ENCODE measurements at regions not wholly inside any gene's neighbourhood (a gene's known extent, or its start where the extent isn't known, plus 50 kb on each side); places are given as distances from the start of the nearest gene placed in this dataset.
"Not testable (repeated sequence)": the region's sequence is repeated elsewhere in the genome, so short reads cannot be mapped to it uniquely, and the experiment has no call there.

DNA sequence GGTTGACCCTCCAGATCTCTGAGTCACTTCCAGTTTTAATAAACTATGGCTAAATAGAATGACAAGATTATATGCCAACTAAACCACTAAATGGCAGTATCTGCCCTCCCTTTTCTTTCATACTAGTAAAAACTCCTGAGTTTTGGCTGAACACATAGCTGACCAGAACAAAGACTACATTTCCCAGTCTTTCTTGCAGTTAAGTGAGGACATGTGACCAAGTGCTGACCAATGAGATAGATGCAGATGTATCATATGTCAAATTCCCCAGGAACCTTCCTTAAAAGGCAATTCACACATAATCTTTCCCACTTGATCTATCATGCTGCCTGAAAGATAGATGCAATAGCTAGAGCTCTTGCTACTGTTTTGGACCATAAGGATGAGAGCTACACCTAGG, 191.3 kb downstream of the SHOX2 start:
- no peak for DNase-seq
- no peak overlapping the region for H3K4me3 ChIP-seq (ENCODE audit: low read length in 2 of 2)
- intact Hi-C loops (cut with DNase I) = no loop called here
- H3K4me1 ChIP-seq (ENCODE audit: control insufficient read depth in 1 of 2, insufficient read depth in 2 of 2, low read length in 2 of 2) = no peaks in the 10 kb centered on the region
- no peaks in the 10 kb centered on the region for H3K36me3 ChIP-seq (ENCODE audit: control insufficient read depth in 1 of 2, insufficient read depth in 2 of 2, low read length in 1 of 2)
- no peaks in the 10 kb centered on the region for H3K9me3 ChIP-seq (ENCODE audit: control insufficient read depth, low read length)
- ATAC-seq (ENCODE audit: low FRiP score) = no peak
- H3K27ac ChIP-seq (ENCODE audit: low read depth in 1 of 2, low read length in 2 of 2) = no peak overlapping the region
- H3K27me3 ChIP-seq (ENCODE audit: control insufficient read depth in 1 of 2, insufficient read depth in 2 of 2, low read length in 1 of 2) = no peaks in the 10 kb centered on the region

DNA sequence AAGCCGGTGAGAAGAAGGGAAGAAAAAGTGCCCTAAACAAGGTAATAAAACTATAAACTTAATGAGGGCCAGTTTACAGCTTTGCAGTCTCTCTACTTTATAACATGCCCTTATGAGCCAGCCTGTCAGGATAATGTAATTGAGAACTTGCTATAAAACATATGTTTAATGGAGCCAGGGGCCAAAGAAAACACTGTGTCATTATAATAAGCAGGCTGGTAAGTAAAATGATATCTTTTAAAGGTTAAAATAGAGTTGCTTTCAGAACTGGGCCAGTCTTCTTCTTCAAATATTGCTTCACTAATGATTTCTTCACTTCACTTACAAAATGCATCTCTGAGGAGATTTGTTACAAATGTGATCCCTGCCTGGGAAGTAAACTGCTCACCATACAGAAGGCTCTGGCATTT, 192.5 kb downstream of the SHOX2 start:
- H3K27ac ChIP-seq (ENCODE audit: low read depth in 1 of 2, low read length in 2 of 2) = no peak overlapping the region
- intact Hi-C loops (cut with DNase I) = no loop called here
- no peaks in the 10 kb centered on the region for H3K4me1 ChIP-seq (ENCODE audit: control insufficient read depth in 1 of 2, insufficient read depth in 2 of 2, low read length in 2 of 2)
- no peaks in the 10 kb centered on the region for H3K27me3 ChIP-seq (ENCODE audit: control insufficient read depth in 1 of 2, insufficient read depth in 2 of 2, low read length in 1 of 2)
- WGBS, 2 donors = 25 to 38% methylated on average over 1 of the region's 1 CpG
- no peak overlapping the region for H3K4me3 ChIP-seq (ENCODE audit: low read length in 2 of 2)
- no peaks in the 10 kb centered on the region for H3K36me3 ChIP-seq (ENCODE audit: control insufficient read depth in 1 of 2, insufficient read depth in 2 of 2, low read length in 1 of 2)
- ATAC-seq (ENCODE audit: low FRiP score) (peak; percentile 24), DNase-seq (no peak)
- no peaks in the 10 kb centered on the region for H3K9me3 ChIP-seq (ENCODE audit: control insufficient read depth, low read length)

DNA sequence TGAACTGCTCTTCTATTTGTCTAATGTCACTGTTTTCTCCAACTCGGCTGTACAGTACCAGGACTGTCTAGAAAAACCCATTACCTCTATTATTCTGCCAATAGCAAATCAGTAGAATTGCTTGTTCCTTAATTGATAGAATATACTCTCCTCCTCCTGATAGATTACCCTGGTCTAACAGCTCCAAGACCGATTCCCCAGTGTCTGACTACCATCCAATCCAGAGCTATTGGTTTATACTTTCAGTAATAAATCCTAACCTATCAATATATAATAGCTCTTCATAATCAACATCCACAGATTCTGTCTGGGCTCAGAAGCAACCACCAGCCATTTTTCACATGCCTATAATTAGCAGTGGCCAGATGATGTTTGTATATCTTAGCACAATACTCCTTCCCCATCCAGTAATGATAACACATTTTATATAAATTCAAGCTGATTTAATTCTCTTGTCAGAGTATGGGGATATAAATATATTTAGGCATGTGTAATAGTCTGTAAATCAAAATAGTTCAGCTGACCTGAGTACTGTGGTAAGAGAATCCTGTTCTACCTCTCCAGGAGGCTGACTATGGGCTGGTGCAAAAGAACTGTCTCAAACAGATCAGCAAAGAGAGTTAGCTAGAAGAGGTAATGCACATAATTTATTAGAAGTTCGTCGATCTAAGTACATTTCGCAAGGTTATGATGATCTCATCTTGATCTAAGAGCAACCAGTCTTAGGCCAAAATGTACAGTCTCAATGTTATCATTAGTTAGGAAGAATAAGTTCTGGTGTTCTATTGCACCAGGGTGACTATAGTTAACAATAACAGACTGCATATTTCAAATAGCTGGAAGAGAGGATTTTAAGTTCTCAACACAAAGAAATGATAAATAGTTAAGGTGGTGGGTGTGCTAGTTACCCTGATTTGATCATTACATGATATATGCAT, 193.4 kb downstream of the SHOX2 start:
- H3K4me3 ChIP-seq (ENCODE audit: low read length in 2 of 2) = no peak overlapping the region
- H3K27ac ChIP-seq (ENCODE audit: low read depth in 1 of 2, low read length in 2 of 2) = no peak overlapping the region
- intact Hi-C loops (cut with DNase I) = no loop called here
- WGBS, 2 donors = 57 to 74% methylated on average over 5 of the region's 5 CpGs
- H3K27me3 ChIP-seq (ENCODE audit: control insufficient read depth in 1 of 2, insufficient read depth in 2 of 2, low read length in 1 of 2) = no peaks in the 10 kb centered on the region
- no peak for DNase-seq
- ATAC-seq (ENCODE audit: low FRiP score) = no peak
- no peaks in the 10 kb centered on the region for H3K4me1 ChIP-seq (ENCODE audit: control insufficient read depth in 1 of 2, insufficient read depth in 2 of 2, low read length in 2 of 2)
- no peaks in the 10 kb centered on the region for H3K9me3 ChIP-seq (ENCODE audit: control insufficient read depth, low read length)
- no peaks in the 10 kb centered on the region for H3K36me3 ChIP-seq (ENCODE audit: control insufficient read depth in 1 of 2, insufficient read depth in 2 of 2, low read length in 1 of 2)

DNA sequence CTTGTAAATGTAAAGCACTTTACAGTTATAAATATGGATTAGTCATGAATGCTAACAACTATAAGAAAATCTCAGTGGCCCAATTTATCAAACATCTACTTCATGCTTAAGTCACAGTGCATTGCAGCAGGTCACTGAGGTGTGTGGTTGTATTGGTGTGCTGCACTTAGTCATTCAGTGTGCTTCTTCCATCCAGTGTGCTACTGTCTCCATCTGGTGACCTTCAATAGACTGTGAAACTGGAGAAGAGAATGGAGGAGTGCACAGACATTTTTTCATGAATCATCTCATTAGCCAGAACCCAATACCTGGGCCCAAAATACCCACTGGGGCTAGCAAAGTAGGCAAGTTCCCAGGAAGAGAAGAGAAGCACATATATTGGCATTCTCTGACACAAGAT, 199.6 kb downstream of the SHOX2 start:
- no peak for ATAC-seq (ENCODE audit: low FRiP score)
- Histone ChIP-seq H3K36me3 (ENCODE audit: control insufficient read depth in 1 of 2, insufficient read depth in 2 of 2, low read length in 1 of 2) (no peaks in the 10 kb centered on the region), H3K4me3 (ENCODE audit: low read length in 2 of 2) (no peak overlapping the region), H3K4me1 (ENCODE audit: control insufficient read depth in 1 of 2, insufficient read depth in 2 of 2, low read length in 2 of 2) (no peaks in the 10 kb centered on the region), H3K9me3 (ENCODE audit: control insufficient read depth, low read length) (peaks cover 5% of the 10 kb centered on the region), H3K27ac (ENCODE audit: low read depth in 1 of 2, low read length in 2 of 2) (no peak overlapping the region), H3K27me3 (ENCODE audit: control insufficient read depth in 1 of 2, insufficient read depth in 2 of 2, low read length in 1 of 2) (no peaks in the 10 kb centered on the region)
- no peak for DNase-seq
- intact Hi-C loops (cut with DNase I) = no loop called here

DNA sequence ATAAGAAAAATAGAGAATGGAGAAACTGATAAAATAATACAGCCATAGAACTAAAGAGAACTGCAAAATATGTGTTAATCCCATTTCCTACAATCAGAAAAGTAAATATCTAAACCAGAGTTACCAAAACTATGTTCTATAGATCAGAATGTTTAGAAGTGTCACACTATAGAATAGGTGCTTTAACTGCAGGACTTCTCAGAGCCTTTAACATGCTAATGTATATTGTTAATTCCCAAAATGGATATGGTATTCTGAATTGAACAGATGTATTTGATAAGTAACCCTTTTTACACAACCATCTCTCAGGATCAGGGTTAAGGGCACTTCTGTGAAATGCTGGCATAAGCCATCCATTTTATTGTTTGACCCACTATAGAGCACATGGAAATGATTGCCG, 200.3 kb downstream of the SHOX2 start:
- Histone ChIP-seq H3K4me3 (ENCODE audit: low read length in 2 of 2) (no peak overlapping the region), H3K9me3 (ENCODE audit: control insufficient read depth, low read length) (peaks cover 5% of the 10 kb centered on the region), H3K4me1 (ENCODE audit: control insufficient read depth in 1 of 2, insufficient read depth in 2 of 2, low read length in 2 of 2) (no peaks in the 10 kb centered on the region), H3K27ac (ENCODE audit: low read depth in 1 of 2, low read length in 2 of 2) (no peak overlapping the region), H3K27me3 (ENCODE audit: control insufficient read depth in 1 of 2, insufficient read depth in 2 of 2, low read length in 1 of 2) (no peaks in the 10 kb centered on the region), H3K36me3 (ENCODE audit: control insufficient read depth in 1 of 2, insufficient read depth in 2 of 2, low read length in 1 of 2) (no peaks in the 10 kb centered on the region)
- intact Hi-C loops (cut with DNase I) = no loop called here
- ATAC-seq (ENCODE audit: low FRiP score) (no peak), DNase-seq (no peak)
- WGBS, 2 donors = 77 to 87% methylated on average over 1 of the region's 1 CpG

DNA sequence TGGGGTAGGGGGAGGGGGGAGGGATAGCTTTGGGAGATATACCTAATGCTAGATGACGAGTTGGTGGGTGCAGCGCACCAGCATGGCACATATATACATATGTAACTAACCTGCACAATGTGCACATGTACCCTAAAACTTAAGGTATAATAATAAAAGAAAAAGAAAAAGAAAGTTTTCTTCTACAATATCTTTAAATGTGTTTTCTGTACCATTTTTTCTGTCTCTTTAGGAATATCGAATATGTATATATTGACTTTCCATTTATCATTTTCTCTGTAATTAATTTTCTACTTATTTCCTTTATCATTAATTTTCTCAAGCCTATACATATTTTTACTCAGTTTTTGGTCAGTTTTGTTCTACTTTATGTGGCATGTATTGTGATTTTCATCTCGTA, 203.5 kb downstream of the SHOX2 start:
- H3K9me3 ChIP-seq (ENCODE audit: control insufficient read depth, low read length); ATAC-seq (ENCODE audit: low FRiP score); intact Hi-C loops (cut with DNase I): not testable (repeated sequence)

DNA sequence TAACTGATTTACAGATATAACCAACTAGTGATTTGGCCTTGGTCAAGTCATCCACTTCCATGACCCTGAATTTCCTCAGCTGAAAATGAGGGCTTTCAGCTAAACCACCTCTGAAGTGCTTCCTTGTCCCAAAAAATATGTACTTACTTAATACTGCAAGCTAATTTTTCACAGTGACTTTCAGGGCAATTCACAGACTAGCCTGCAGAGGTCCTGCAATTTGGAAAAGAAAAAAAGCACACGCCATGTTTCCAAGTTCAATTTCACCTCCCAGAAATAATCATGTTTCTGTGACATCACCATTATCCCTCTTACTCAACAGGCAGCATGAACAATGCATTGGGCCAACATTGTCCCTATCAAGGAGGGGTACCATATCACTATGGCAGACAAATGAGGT, 218.2 kb downstream of the SHOX2 start:
- Histone ChIP-seq H3K4me3 (ENCODE audit: low read length in 2 of 2) (no peak overlapping the region), H3K27ac (ENCODE audit: low read depth in 1 of 2, low read length in 2 of 2) (no peak overlapping the region), H3K4me1 (ENCODE audit: control insufficient read depth in 1 of 2, insufficient read depth in 2 of 2, low read length in 2 of 2) (no peaks in the 10 kb centered on the region), H3K9me3 (ENCODE audit: control insufficient read depth, low read length) (no peaks in the 10 kb centered on the region), H3K36me3 (ENCODE audit: control insufficient read depth in 1 of 2, insufficient read depth in 2 of 2, low read length in 1 of 2) (no peaks in the 10 kb centered on the region), H3K27me3 (ENCODE audit: control insufficient read depth in 1 of 2, insufficient read depth in 2 of 2, low read length in 1 of 2) (no peaks in the 10 kb centered on the region)
- ATAC-seq (ENCODE audit: low FRiP score) (no peak), DNase-seq (no peak)
- intact Hi-C loops (cut with DNase I) = no loop called here
- 72 to 76% methylated on average over 1 of the region's 1 CpG for WGBS, 2 donors

More for the DNA sequence above, 203.5 kb downstream of the SHOX2 start:
- DNase-seq; H3K36me3 ChIP-seq (ENCODE audit: control insufficient read depth in 1 of 2, insufficient read depth in 2 of 2, low read length in 1 of 2); H3K4me3 ChIP-seq (ENCODE audit: low read length in 2 of 2); H3K4me1 ChIP-seq (ENCODE audit: control insufficient read depth in 1 of 2, insufficient read depth in 2 of 2, low read length in 2 of 2); H3K27ac ChIP-seq (ENCODE audit: low read depth in 1 of 2, low read length in 2 of 2); H3K27me3 ChIP-seq (ENCODE audit: control insufficient read depth in 1 of 2, insufficient read depth in 2 of 2, low read length in 1 of 2): not testable (repeated sequence)
- 90 to 92% methylated on average over 4 of the region's 4 CpGs for WGBS, 2 donors

DNA sequence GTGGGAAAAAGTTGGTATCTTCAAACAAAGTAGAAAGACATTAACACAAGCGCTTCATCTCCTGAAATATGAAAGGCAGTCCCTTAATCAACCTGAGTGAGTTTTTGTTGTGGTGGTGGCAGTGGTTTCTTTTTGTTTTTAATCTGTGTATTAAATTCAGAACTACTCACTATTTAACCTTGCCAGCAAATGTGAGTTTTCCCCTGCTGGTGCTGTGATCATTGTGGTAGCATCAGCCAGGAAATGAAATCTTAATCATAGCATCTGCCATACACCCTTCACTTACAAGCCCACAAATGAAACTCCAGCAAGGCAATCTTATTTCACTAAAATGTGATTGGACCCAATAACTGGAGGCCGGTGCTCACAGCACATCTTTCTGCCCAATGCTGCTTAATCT, 229.7 kb downstream of the SHOX2 start:
- no peak overlapping the region for H3K27ac ChIP-seq (ENCODE audit: low read depth in 1 of 2, low read length in 2 of 2)
- peaks cover 0 to 1% of the 10 kb centered on the region in 2 donors for H3K27me3 ChIP-seq (ENCODE audit: control insufficient read depth in 1 of 2, insufficient read depth in 2 of 2, low read length in 1 of 2)
- intact Hi-C loops (cut with DNase I) = no loop called here
- H3K4me1 ChIP-seq (ENCODE audit: control insufficient read depth in 1 of 2, insufficient read depth in 2 of 2, low read length in 2 of 2) = peaks cover 0 to 4% of the 10 kb centered on the region in 2 donors
- WGBS, 2 donors = 85 to 94% methylated on average over 2 of the region's 2 CpGs
- no peaks in the 10 kb centered on the region for H3K36me3 ChIP-seq (ENCODE audit: control insufficient read depth in 1 of 2, insufficient read depth in 2 of 2, low read length in 1 of 2)
- H3K9me3 ChIP-seq (ENCODE audit: control insufficient read depth, low read length) = peaks cover 5% of the 10 kb centered on the region
- DNase-seq = no peak
- no peak overlapping the region for H3K4me3 ChIP-seq (ENCODE audit: low read length in 2 of 2)
- no peak for ATAC-seq (ENCODE audit: low FRiP score)

DNA sequence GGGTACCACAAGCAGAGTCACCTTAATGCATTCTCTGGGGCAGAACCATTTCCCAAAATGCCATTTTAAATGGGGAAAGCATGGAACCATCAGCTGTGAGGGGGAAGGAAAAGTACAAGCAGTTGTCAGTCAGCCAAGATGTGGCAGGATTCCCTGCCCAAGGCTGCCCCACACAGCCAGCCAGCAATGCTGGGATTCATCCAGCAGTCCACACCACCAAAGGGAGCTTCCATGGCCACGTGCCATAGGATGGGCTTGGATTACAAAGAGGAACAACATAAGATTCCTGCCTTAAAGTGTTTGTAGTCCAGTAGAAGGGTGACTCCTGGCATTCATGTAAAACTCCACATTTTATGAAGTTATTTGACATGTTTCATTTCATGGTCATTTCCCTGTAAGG, 233.3 kb downstream of the SHOX2 start:
- Histone ChIP-seq H3K4me1 (ENCODE audit: control insufficient read depth in 1 of 2, insufficient read depth in 2 of 2, low read length in 2 of 2) (peaks cover 3 to 5% of the 10 kb centered on the region in 2 donors), H3K27me3 (ENCODE audit: control insufficient read depth in 1 of 2, insufficient read depth in 2 of 2, low read length in 1 of 2) (peaks cover 0 to 1% of the 10 kb centered on the region in 2 donors), H3K9me3 (ENCODE audit: control insufficient read depth, low read length) (no peaks in the 10 kb centered on the region), H3K27ac (ENCODE audit: low read depth in 1 of 2, low read length in 2 of 2) (no peak overlapping the region), H3K4me3 (ENCODE audit: low read length in 2 of 2) (no peak overlapping the region), H3K36me3 (ENCODE audit: control insufficient read depth in 1 of 2, insufficient read depth in 2 of 2, low read length in 1 of 2) (no peaks in the 10 kb centered on the region)
- WGBS, 2 donors = 21 to 40% methylated on average over 1 of the region's 1 CpG
- intact Hi-C loops (cut with DNase I) = no loop called here
- ATAC-seq (ENCODE audit: low FRiP score) (no peak), DNase-seq (no peak)

All from aorta (tissue), 5 donors.